NCI-H69 (cell line): ENCODE measurements at regions not wholly inside any gene's neighbourhood (a gene's known extent, or its start where the extent isn't known, plus 50 kb on each side); places are given as distances from the start of the nearest gene placed in this dataset.

Experiments used
- DNase-seq: peaks from one replicate; lab custom pipeline; 2025; lab: John Stamatoyannopoulos, UW

GRCh38 chr7:31284106-31284505, 56.4 kb downstream of the NEUROD6 start:
- peak; percentile 80 for DNase-seq

GRCh38 chr7:31271641-31272405, 68.7 kb downstream of the NEUROD6 start:
- no peak for DNase-seq

GRCh38 chr7:31267486-31267885, 73.0 kb downstream of the NEUROD6 start:
- no peak for DNase-seq

- no peak for DNase-seq
Measured at GRCh38 chr7:31263338-31263737, 77.2 kb downstream of the NEUROD6 start.

- no peak for DNase-seq
Measured at GRCh38 chr7:31261341-31261740, 79.2 kb downstream of the NEUROD6 start.

GRCh38 chr7:31260851-31261250, 79.7 kb downstream of the NEUROD6 start:
- no peak for DNase-seq

- DNase-seq: no peak
Measured at GRCh38 chr7:31258391-31258790, 82.1 kb downstream of the NEUROD6 start.

- DNase-seq: no peak
Measured at GRCh38 chr7:31256506-31256905, 84.0 kb downstream of the NEUROD6 start.

GRCh38 chr7:31254926-31255325, 85.6 kb downstream of the NEUROD6 start:
- DNase-seq: no peak

- no peak for DNase-seq
Measured at GRCh38 chr7:31253532-31253931, 87.0 kb downstream of the NEUROD6 start.

- DNase-seq: peak; percentile 7
Measured at GRCh38 chr7:31251441-31251840, 89.1 kb downstream of the NEUROD6 start.

- no peak for DNase-seq
Measured at GRCh38 chr7:31249671-31250070, 90.9 kb downstream of the NEUROD6 start.

- no peak for DNase-seq
Measured at GRCh38 chr7:31236868-31237267, 103.7 kb downstream of the NEUROD6 start.

GRCh38 chr7:31234836-31235605, 105.5 kb downstream of the NEUROD6 start:
- DNase-seq: no peak

GRCh38 chr7:31228957-31229356, 111.6 kb downstream of the NEUROD6 start:
- no peak for DNase-seq

- no peak for DNase-seq
Measured at GRCh38 chr7:31214751-31215150, 125.8 kb downstream of the NEUROD6 start.

- DNase-seq: no peak
Measured at GRCh38 chr7:31211281-31211680, 129.2 kb downstream of the NEUROD6 start.

- peak; percentile 14 for DNase-seq
Measured at GRCh38 chr7:31204071-31204470, 136.5 kb downstream of the NEUROD6 start.

GRCh38 chr7:31203551-31203950, 137.0 kb downstream of the NEUROD6 start:
- no peak for DNase-seq

- DNase-seq: no peak
Measured at GRCh38 chr7:31202801-31203200, 137.7 kb downstream of the NEUROD6 start.

GRCh38 chr7:31192986-31193385, 140.9 kb downstream of the ADCYAP1R1 start:
- DNase-seq: peak; percentile 79

- no peak for DNase-seq
Measured at GRCh38 chr7:31190906-31191305, 138.8 kb downstream of the ADCYAP1R1 start.

GRCh38 chr7:31186202-31186601, 134.1 kb downstream of the ADCYAP1R1 start:
- no peak for DNase-seq
